ENCODE measurements at regions not wholly inside any gene's neighbourhood (a gene's known extent, or its start where the extent isn't known, plus 50 kb on each side); places are given as distances from the start of the nearest gene placed in this dataset.

GRCh38 chr3:145005427-145005826 lies 1033.8 kb downstream of the DIPK2A start:
- TF ChIP-seq CTCF (IDR thresholded peaks at IDR 0.05) (no peak), POLR2A (IDR thresholded peaks at IDR 0.05) (no peak), POLR2AphosphoS5 (IDR thresholded peaks at IDR 0.05) (no peak)

All from breast epithelium (tissue), 3 donors.